ENCODE measurements at regions not wholly inside any gene's neighbourhood (a gene's known extent, or its start where the extent isn't known, plus 50 kb on each side); places are given as distances from the start of the nearest gene placed in this dataset.

DNA sequence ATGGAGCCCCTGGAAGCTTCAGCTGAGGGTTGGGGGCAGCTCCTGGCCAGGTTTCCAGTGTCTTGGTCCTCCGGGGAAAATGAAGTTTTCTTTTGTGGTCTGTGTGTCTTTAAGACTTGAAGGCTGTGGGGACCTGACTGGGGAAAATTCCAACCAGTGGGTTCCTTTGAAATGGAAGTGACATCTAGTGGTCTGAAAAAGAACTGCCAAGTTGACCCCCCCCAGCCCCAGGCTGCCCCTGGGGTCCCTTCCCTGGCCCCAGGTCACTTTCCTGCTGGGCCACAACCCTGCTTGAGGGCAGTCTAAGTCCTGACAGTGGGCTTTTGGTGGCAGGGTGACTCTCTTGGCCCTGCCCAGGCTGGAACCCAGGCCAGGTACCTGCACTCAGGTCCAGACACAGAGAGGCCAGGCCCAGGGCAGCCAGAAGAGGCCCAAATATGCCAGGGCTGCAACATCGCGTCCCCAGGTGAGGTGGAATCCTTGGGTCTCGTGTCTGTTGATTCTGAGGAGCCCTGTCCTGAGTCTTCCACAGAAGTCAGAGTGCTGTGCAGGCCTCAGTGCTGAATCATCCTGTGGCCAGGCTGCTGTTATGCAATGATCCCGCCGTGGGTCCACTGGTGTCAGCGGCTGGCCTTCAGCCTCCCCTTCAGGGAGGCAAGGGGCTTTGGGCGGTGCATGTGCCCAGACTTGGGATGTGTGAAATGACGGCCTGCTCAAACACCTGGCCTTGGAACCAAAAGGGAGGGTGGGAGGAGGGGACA, 68.4 kb downstream of the VEGFA start (continued):
- TF ChIP-seq, protein P1, sequence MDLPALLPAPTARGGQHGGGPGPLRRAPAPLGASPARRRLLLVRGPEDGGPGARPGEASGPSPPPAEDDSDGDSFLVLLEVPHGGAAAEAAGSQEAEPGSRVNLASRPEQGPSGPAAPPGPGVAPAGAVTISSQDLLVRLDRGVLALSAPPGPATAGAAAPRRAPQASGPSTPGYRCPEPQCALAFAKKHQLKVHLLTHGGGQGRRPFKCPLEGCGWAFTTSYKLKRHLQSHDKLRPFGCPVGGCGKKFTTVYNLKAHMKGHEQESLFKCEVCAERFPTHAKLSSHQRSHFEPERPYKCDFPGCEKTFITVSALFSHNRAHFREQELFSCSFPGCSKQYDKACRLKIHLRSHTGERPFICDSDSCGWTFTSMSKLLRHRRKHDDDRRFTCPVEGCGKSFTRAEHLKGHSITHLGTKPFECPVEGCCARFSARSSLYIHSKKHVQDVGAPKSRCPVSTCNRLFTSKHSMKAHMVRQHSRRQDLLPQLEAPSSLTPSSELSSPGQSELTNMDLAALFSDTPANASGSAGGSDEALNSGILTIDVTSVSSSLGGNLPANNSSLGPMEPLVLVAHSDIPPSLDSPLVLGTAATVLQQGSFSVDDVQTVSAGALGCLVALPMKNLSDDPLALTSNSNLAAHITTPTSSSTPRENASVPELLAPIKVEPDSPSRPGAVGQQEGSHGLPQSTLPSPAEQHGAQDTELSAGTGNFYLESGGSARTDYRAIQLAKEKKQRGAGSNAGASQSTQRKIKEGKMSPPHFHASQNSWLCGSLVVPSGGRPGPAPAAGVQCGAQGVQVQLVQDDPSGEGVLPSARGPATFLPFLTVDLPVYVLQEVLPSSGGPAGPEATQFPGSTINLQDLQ (CRISPR knock-in tag; IDR thresholded peaks at IDR 0.05), result no peak
- no peak for TF ChIP-seq ZSCAN9 (CRISPR knock-in tag; IDR thresholded peaks at IDR 0.05; ENCODE audit: borderline replicate concordance)
- TF ChIP-seq ESRRA (CRISPR knock-in tag; IDR thresholded peaks at IDR 0.05; ENCODE audit: low read depth), result 0 out of 2 replicates have a peak, but pooled peaks have one; percentile 20
- 0 out of 2 replicates have a peak, but pooled peaks have one; percentile 32 for TF ChIP-seq HNRNPL (IDR thresholded peaks at IDR 0.05; ENCODE audit: low read depth, low read length)
- TF ChIP-seq HNF4A (CRISPR knock-in tag; IDR thresholded peaks at IDR 0.05), result peak; percentile 29; the same call in 1 of the 2 replicates
- TF ChIP-seq, protein P2, sequence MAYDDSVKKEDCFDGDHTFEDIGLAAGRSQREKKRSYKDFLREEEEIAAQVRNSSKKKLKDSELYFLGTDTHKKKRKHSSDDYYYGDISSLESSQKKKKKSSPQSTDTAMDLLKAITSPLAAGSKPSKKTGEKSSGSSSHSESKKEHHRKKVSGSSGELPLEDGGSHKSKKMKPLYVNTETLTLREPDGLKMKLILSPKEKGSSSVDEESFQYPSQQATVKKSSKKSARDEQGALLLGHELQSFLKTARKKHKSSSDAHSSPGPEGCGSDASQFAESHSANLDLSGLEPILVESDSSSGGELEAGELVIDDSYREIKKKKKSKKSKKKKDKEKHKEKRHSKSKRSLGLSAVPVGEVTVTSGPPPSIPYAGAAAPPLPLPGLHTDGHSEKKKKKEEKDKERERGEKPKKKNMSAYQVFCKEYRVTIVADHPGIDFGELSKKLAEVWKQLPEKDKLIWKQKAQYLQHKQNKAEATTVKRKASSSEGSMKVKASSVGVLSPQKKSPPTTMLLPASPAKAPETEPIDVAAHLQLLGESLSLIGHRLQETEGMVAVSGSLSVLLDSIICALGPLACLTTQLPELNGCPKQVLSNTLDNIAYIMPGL (CRISPR knock-in tag; IDR thresholded peaks at IDR 0.05; ENCODE audit: borderline replicate concordance in 1 of 2, low read depth in 1 of 2), result peak in 1 of 2 experiments; percentile 46; a peak in 1 of 4 replicates
- no peak for TF ChIP-seq KDM5A (IDR thresholded peaks at IDR 0.05; ENCODE audit: borderline replicate concordance, low read length)
- TF ChIP-seq, protein P3, sequence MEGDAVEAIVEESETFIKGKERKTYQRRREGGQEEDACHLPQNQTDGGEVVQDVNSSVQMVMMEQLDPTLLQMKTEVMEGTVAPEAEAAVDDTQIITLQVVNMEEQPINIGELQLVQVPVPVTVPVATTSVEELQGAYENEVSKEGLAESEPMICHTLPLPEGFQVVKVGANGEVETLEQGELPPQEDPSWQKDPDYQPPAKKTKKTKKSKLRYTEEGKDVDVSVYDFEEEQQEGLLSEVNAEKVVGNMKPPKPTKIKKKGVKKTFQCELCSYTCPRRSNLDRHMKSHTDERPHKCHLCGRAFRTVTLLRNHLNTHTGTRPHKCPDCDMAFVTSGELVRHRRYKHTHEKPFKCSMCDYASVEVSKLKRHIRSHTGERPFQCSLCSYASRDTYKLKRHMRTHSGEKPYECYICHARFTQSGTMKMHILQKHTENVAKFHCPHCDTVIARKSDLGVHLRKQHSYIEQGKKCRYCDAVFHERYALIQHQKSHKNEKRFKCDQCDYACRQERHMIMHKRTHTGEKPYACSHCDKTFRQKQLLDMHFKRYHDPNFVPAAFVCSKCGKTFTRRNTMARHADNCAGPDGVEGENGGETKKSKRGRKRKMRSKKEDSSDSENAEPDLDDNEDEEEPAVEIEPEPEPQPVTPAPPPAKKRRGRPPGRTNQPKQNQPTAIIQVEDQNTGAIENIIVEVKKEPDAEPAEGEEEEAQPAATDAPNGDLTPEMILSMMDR (CRISPR knock-in tag; IDR thresholded peaks at IDR 0.05), result peak; percentile 74
- peak; percentile 79; the same call in 1 of the 2 replicates for TF ChIP-seq MEIS1 (CRISPR knock-in tag; IDR thresholded peaks at IDR 0.05; ENCODE audit: borderline replicate concordance)
- TF ChIP-seq GABPA (IDR thresholded peaks at IDR 0.05; ENCODE audit: low read depth, low read length), result no peak
- TF ChIP-seq GABPA (CRISPR knock-in tag; IDR thresholded peaks at IDR 0.05; ENCODE audit: low read depth), result no peak
- peak; percentile 93 for TF ChIP-seq FOSL2 (CRISPR knock-in tag; IDR thresholded peaks at IDR 0.05)
- 0 out of 2 replicates have a peak, but pooled peaks have one; percentile 73 for TF ChIP-seq ZNF556 (CRISPR knock-in tag; IDR thresholded peaks at IDR 0.05; ENCODE audit: borderline replicate concordance)
- TF ChIP-seq FOXK2 (IDR thresholded peaks at IDR 0.05), result no peak
- TF ChIP-seq ZNF766 (CRISPR knock-in tag; IDR thresholded peaks at IDR 0.05; ENCODE audit: borderline replicate concordance), result 0 out of 2 replicates have a peak, but pooled peaks have one; percentile 30
- no peak for TF ChIP-seq KLF9 (CRISPR knock-in tag; IDR thresholded peaks at IDR 0.05; ENCODE audit: low read depth)
- peak; percentile 18; the same call in 1 of the 2 replicates for TF ChIP-seq HMG20A (CRISPR knock-in tag; IDR thresholded peaks at IDR 0.05; ENCODE audit: borderline replicate concordance)
- TF ChIP-seq EP300 (IDR thresholded peaks at IDR 0.05; ENCODE audit: low read depth in 2 of 2, low read length in 2 of 2), result 0 out of 4 replicates have a peak, but pooled peaks of 1 of the 2 experiments have one; percentile 2
- no peak for TF ChIP-seq EP300 (CRISPR knock-in tag; IDR thresholded peaks at IDR 0.05; ENCODE audit: borderline replicate concordance)
- TF ChIP-seq ZNF563 (CRISPR knock-in tag; IDR thresholded peaks at IDR 0.05), result 0 out of 2 replicates have a peak, but pooled peaks have one; percentile 30
- TF ChIP-seq, protein P4, sequence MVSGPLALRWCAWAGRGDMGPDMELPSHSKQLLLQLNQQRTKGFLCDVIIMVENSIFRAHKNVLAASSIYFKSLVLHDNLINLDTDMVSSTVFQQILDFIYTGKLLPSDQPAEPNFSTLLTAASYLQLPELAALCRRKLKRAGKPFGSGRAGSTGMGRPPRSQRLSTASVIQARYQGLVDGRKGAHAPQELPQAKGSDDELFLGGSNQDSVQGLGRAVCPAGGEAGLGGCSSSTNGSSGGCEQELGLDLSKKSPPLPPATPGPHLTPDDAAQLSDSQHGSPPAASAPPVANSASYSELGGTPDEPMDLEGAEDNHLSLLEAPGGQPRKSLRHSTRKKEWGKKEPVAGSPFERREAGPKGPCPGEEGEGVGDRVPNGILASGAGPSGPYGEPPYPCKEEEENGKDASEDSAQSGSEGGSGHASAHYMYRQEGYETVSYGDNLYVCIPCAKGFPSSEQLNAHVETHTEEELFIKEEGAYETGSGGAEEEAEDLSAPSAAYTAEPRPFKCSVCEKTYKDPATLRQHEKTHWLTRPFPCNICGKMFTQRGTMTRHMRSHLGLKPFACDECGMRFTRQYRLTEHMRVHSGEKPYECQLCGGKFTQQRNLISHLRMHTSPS (CRISPR knock-in tag; IDR thresholded peaks at IDR 0.05; ENCODE audit: low read depth), result peak; percentile 44; the same call in 1 of the 2 replicates
